GM12891 (cell line): ENCODE measurements at regions not wholly inside any gene's neighbourhood (a gene's known extent, or its start where the extent isn't known, plus 50 kb on each side); places are given as distances from the start of the nearest gene placed in this dataset.

ENCODE experiments used
- PAX5 ChIP-seq: IDR thresholded peaks from 2 replicates; pipeline ENCODE4 v1.6.1; 2011; ENCODE audit warnings: low read length, moderate library complexity, mild to moderate bottlenecking; ENCODE audit not compliant: insufficient read depth, severe bottlenecking
- POLR2A ChIP-seq: IDR thresholded peaks from 2 replicates; pipeline ENCODE4 v1.6.1; 2011; ENCODE audit warnings: low read depth, low read length, control low read depth
- POLR2AphosphoS5 ChIP-seq: IDR thresholded peaks from 2 replicates; pipeline ENCODE4 v1.6.1; 2011; ENCODE audit warnings: low read depth, low read length, control low read depth

DNA sequence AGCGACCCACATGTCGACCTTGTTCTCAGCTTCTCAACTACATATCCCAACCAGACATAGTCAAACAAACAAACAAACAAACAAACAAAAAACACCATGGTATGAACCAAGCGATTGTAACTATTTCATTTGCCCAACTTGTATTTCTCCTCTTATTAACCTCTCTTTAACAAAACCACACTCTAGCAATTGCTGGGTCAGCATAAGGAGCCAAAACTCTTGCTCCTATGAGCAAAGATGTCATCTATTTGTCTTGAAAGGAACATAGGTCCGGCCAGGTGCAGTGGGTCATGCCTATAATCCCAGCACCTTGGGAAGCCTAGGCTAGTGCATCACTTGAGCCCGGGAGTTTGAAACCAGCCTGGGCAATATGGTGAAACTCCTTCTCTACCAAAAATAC, 145.6 kb downstream of the WT1 start:
- TF ChIP-seq PAX5 (no peak), POLR2AphosphoS5 (no peak), POLR2A (no peak)
